ENCODE measurements at regions not wholly inside any gene's neighbourhood (a gene's known extent, or its start where the extent isn't known, plus 50 kb on each side); places are given as distances from the start of the nearest gene placed in this dataset.
A peak's percentile ranks its signal among the peaks of the same experiment; 100 is the strongest.

- Histone ChIP-seq H3K27ac (ENCODE audit: low read depth) (no peak overlapping the region), H3K9me2 (ENCODE audit: insufficient read depth) (0 out of 2 replicates have a peak, but pooled peaks cover 3% of the 10 kb centered on the region), H3K4me2 (no peak overlapping the region), H3K79me2 (replicated peaks; ENCODE audit: insufficient read depth) (no peaks in the 10 kb centered on the region), H2AFZ (peak overlapping the region; percentile 84), H3K4me1 (ENCODE audit: insufficient read depth) (0 out of 2 replicates have a peak, but pooled peaks cover 3% of the 10 kb centered on the region), H3K27me3 (ENCODE audit: insufficient read depth) (no peaks in the 10 kb centered on the region), H3K36me3 (ENCODE audit: insufficient read depth) (no peaks in the 10 kb centered on the region), H3F3A (replicated peaks; ENCODE audit: low read depth) (no peaks in the 10 kb centered on the region), H3K4me3 (no peak overlapping the region), H4K20me1 (replicated peaks; ENCODE audit: insufficient read depth) (no peaks in the 10 kb centered on the region)
- Mint-ChIP-seq H3K27ac (no peak overlapping the region), H3K4me1 (peaks cover 7% of the 10 kb centered on the region; the same call in 2 of the 3 replicates), H3K36me3 (ENCODE audit: low read depth) (no peaks in the 10 kb centered on the region), H3K27me3 (ENCODE audit: insufficient read depth, low read depth, poor library complexity) (peaks cover 1% of the 10 kb centered on the region), H3K4me3 (no peak overlapping the region), H3K9me3 (peaks cover 14% of the 10 kb centered on the region; the same call in 2 of the 3 replicates)
- DNase-seq (ENCODE audit: low spot score) (peak; percentile 1), ATAC-seq (peak; percentile 17; the same call in 1 of the 3 replicates)
- TF ChIP-seq NANOG (IDR thresholded peaks at IDR 0.05; ENCODE audit: borderline replicate concordance) (no peak), CREB1 (CRISPR knock-in tag; IDR thresholded peaks at IDR 0.05; ENCODE audit: low read depth) (no peak), STAT1 (IDR thresholded peaks at IDR 0.05; ENCODE audit: unreplicated experiment) (no peak), ZNF331 (CRISPR knock-in tag; IDR thresholded peaks at IDR 0.05; ENCODE audit: low read depth) (no peak), REST (IDR thresholded peaks at IDR 0.05; ENCODE audit: unreplicated experiment) (no peak), ETS1 (IDR thresholded peaks at IDR 0.05) (no peak)
These were observed 146.5 kb downstream of the CHD1L start for GRCh38 chr1:147388969-147389368.

- Histone ChIP-seq H3K27ac (ENCODE audit: low read depth) (no peak overlapping the region), H3K27me3 (ENCODE audit: insufficient read depth) (no peaks in the 10 kb centered on the region), H4K20me1 (replicated peaks; ENCODE audit: insufficient read depth) (no peaks in the 10 kb centered on the region), H3K79me2 (replicated peaks; ENCODE audit: insufficient read depth) (no peaks in the 10 kb centered on the region), H3K4me3 (no peak overlapping the region), H2AFZ (no peak overlapping the region), H3K4me1 (ENCODE audit: insufficient read depth) (0 out of 2 replicates have a peak, but pooled peaks cover 3% of the 10 kb centered on the region), H3F3A (replicated peaks; ENCODE audit: low read depth) (no peaks in the 10 kb centered on the region), H3K4me2 (no peak overlapping the region), H3K9me2 (ENCODE audit: insufficient read depth) (0 out of 2 replicates have a peak, but pooled peaks cover 3% of the 10 kb centered on the region), H3K36me3 (ENCODE audit: insufficient read depth) (no peaks in the 10 kb centered on the region)
- no peaks in the 10 kb centered on the region for H3K36me3 Mint-ChIP-seq (ENCODE audit: low read depth)
- DNase-seq (ENCODE audit: low spot score): peak; percentile 74
- peaks cover 7% of the 10 kb centered on the region; the same call in 2 of the 3 replicates for H3K4me1 Mint-ChIP-seq
- no peak overlapping the region for H3K4me3 Mint-ChIP-seq
- TF ChIP-seq CTCF (conservative IDR thresholded peaks at IDR 0.05; ENCODE audit: low read depth in 2 of 2) (peak; percentile 73 to 92), POLR2AphosphoS5 (IDR thresholded peaks at IDR 0.05; ENCODE audit: low read depth) (no peak)
- H3K27me3 Mint-ChIP-seq (ENCODE audit: insufficient read depth, low read depth, poor library complexity): peaks cover 1% of the 10 kb centered on the region
- H3K27ac Mint-ChIP-seq: peak overlapping the region; percentile 58; the same call in 1 of the 2 replicates
- peak; percentile 97 for ATAC-seq
- H3K9me3 Mint-ChIP-seq: peaks cover 14% of the 10 kb centered on the region; the same call in 2 of the 3 replicates
These were observed 147.2 kb downstream of the CHD1L start for GRCh38 chr1:147389532-147390184.

All from GM23338 (cell line).